ENCODE measurements at regions not wholly inside any gene's neighbourhood (a gene's known extent, or its start where the extent isn't known, plus 50 kb on each side); places are given as distances from the start of the nearest gene placed in this dataset.

GRCh38 chr9:105188746-105189145, 55.7 kb upstream of the SLC44A1 start:
- peak; percentile 4 for TF ChIP-seq CTCF (IDR thresholded peaks at IDR 0.05; ENCODE audit: low read depth, low read length)
- peak in 1 of 2 donors; percentile 41 for DNase-seq (ENCODE audit: low read depth in 2 of 2)
- H3K4me3 ChIP-seq (replicated peaks in 1 of 2; ENCODE audit: low read depth in 2 of 2, low read length in 2 of 2), result no peak overlapping the region

- TF ChIP-seq CTCF (IDR thresholded peaks at IDR 0.05; ENCODE audit: low read depth, low read length), result no peak
- DNase-seq (ENCODE audit: low read depth in 2 of 2), result peak; percentile 25 to 62
- H3K4me3 ChIP-seq (replicated peaks in 1 of 2; ENCODE audit: low read depth in 2 of 2, low read length in 2 of 2), result no peak overlapping the region
Observed at GRCh38 chr9:105191508-105192121, 52.8 kb upstream of the SLC44A1 start.

GRCh38 chr9:105193560-105193959, 50.9 kb upstream of the SLC44A1 start:
- TF ChIP-seq CTCF (IDR thresholded peaks at IDR 0.05; ENCODE audit: low read depth, low read length), result no peak
- H3K4me3 ChIP-seq (replicated peaks in 1 of 2; ENCODE audit: low read depth in 2 of 2, low read length in 2 of 2), result no peak overlapping the region
- no peak for DNase-seq (ENCODE audit: low read depth in 2 of 2)

- DNase-seq (ENCODE audit: low read depth in 2 of 2), result no peak
- TF ChIP-seq CTCF (IDR thresholded peaks at IDR 0.05; ENCODE audit: low read depth, low read length), result no peak
- H3K4me3 ChIP-seq (replicated peaks in 1 of 2; ENCODE audit: low read depth in 2 of 2, low read length in 2 of 2), result no peak overlapping the region
Observed at GRCh38 chr9:105194234-105194633, 50.2 kb upstream of the SLC44A1 start.
